Lower leg skin (tissue), 4 donors: ENCODE measurements at regions not wholly inside any gene's neighbourhood (a gene's known extent, or its start where the extent isn't known, plus 50 kb on each side); places are given as distances from the start of the nearest gene placed in this dataset.

Experiments
- DNase-seq, 2 donors: peaks; one replicate each; pipeline ENCODE4 v3.0.0-alpha.2; 2019; ENCODE audit warnings: low spot score in 2 of 2
- H3K4me3 ChIP-seq: fragments of 200-600 bp; sonication (generic); 2 replicates; pipeline ENCODE4 v1.5.1; 2017; ENCODE audit warnings: mild to moderate bottlenecking, low read depth; ENCODE audit not compliant: poor library complexity, severe bottlenecking
- POLR2A ChIP-seq, 2 donors: fragments of 450-650 bp; IDR thresholded peaks; one replicate each; pipeline ENCODE4 v1.6.1; 2016 to 2017; ENCODE audit warnings: antibody characterized with exemption in 2 of 2, mild to moderate bottlenecking in 1 of 2, moderate library complexity in 1 of 2
- WGBS, 2 donors: methylation state at CpG; one replicate each; pipeline ENCODE4 v1.1.5; 2018; 5-methylcytosine and 5-hydroxymethylcytosine counted together
- intact Hi-C: fragments of 100-400 bp; cut with DNase I; formaldehyde crosslinking; loops from one replicate; pipeline ENCODE4 v1.15.0; 2023; ENCODE audit warnings: low total_unique reads
- TF ChIP-seq, protein P1 (sequence below), 3 donors: fragments of 450-650 bp; IDR thresholded peaks; one replicate each; pipeline ENCODE4 v1.5.1; 2016; ENCODE audit warnings: antibody characterized with exemption in 3 of 3, mild to moderate bottlenecking in 3 of 3, moderate library complexity in 2 of 3

DNA sequence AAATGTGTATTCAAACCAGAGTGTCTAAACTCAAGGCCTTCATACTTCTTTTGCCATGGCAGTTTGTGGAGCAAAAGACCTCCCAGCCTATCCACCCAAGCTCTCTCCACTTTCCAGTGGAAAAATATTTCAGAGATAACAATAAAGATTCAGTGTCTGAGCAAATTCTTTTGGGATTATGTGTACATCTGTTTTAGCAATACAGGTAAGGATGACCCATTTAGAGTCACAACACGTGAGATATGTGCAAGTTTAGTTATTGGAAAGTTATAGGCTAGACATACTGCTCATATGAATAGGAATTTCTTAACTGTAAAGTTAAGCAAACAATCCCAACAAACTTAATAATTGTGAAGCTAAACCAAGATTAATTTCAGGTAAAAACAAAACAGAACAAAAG lies 174.5 kb upstream of the LRIG1 start:
- intact Hi-C loops = no loop called here
- no peak for TF ChIP-seq POLR2A (IDR thresholded peaks at IDR 0.05)
- TF ChIP-seq, protein P1, sequence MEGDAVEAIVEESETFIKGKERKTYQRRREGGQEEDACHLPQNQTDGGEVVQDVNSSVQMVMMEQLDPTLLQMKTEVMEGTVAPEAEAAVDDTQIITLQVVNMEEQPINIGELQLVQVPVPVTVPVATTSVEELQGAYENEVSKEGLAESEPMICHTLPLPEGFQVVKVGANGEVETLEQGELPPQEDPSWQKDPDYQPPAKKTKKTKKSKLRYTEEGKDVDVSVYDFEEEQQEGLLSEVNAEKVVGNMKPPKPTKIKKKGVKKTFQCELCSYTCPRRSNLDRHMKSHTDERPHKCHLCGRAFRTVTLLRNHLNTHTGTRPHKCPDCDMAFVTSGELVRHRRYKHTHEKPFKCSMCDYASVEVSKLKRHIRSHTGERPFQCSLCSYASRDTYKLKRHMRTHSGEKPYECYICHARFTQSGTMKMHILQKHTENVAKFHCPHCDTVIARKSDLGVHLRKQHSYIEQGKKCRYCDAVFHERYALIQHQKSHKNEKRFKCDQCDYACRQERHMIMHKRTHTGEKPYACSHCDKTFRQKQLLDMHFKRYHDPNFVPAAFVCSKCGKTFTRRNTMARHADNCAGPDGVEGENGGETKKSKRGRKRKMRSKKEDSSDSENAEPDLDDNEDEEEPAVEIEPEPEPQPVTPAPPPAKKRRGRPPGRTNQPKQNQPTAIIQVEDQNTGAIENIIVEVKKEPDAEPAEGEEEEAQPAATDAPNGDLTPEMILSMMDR (IDR thresholded peaks at IDR 0.05) = no peak
- WGBS, 2 donors = 48 to 52% methylated on average over 1 of the region's 1 CpG
- no peak overlapping the region for H3K4me3 ChIP-seq
- no peak for DNase-seq

DNA sequence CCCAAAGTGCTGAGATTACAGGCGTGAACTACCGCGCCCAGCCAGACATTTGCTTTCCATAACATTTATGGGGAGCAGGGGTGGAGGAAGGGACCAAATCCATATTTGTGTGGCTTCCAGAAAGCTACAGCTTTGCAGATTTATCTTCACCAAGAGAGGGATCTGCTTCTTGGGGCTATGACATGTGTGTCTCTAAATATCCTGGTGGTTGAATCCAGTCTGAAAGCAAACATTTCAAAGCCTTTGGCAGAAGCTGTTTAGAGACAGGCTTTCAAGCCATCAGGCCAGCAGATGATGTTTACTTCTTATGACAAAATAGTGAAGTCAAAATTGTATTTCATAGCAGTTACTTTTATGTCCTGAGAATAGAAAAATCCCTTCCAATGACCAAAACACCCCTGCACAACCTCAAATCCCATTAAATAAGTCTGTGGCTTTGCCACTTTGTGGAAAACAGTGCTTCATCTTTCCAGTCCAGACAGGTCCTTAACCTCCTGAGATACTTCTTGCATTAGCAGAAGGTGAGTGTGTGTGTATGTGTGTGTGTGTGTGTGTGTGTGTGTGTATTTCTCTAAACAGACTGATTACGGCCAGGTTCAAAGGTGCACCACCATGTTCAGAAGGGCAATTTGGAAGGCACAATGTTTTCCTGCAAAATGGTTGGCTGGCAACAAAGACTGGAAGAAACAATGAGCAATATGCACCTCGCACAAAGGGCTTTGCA lies 191.4 kb upstream of the LRIG1 start:
- intact Hi-C loops = no loop called here
- TF ChIP-seq, protein P1 (IDR thresholded peaks at IDR 0.05) = no peak
- TF ChIP-seq POLR2A (IDR thresholded peaks at IDR 0.05) = no peak
- 81 to 86% methylated on average over 5 of the region's 5 CpGs for WGBS, 2 donors
- no peak for DNase-seq
- no peak overlapping the region for H3K4me3 ChIP-seq

DNA sequence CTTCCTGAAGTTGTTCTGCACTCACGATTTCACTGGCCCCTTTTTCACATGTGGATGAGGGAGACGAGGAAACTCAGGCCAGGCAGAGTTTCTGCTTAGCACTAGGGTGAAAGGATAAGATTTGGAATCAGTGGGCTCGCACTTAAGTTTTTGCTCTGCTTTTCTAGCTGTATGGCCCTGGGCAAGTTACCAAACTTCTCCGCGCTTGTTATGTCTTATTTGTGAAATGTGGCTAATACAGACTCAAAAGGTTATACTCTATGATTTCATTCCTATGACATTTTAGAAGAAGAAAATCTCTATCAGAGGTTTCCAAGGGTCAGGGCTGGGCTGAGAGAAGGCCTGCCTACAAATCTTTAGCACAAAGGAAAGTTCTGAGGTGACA lies 191.9 kb upstream of the LRIG1 start:
- WGBS, 2 donors = 73 to 85% methylated on average over 5 of the region's 5 CpGs
- H3K4me3 ChIP-seq = no peak overlapping the region
- intact Hi-C loops = no loop called here
- DNase-seq = no peak
- no peak for TF ChIP-seq POLR2A (IDR thresholded peaks at IDR 0.05)
- TF ChIP-seq, protein P1 (IDR thresholded peaks at IDR 0.05) = no peak

DNA sequence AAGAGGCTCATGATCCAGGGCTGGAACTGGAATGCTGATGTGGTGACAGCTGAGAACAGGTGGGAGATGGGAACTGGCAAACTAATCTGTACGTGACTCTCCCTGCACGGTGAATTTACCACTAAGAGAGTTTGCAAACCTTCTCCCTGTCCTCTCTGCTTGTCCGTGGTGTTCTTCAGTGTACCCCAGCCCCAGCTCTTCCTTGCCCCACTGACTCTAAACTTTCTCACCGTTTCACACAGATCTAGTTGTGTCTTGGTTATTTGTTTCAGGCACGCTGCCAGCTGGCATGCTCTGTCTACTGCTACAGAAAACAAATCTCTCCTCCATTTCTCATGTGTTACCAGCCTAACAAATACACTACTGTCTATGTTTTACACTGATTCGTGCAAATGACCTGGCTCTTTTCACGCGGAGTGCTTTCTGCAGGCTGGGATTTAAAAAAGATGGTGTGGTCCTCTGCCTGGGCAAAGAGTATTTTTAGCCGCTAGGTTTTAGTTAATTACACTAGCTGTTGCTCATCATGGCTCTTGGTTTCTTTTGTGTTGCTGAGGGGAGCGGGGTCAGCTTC lies 192.7 kb upstream of the LRIG1 start:
- no peak overlapping the region for H3K4me3 ChIP-seq
- TF ChIP-seq, protein P1 (IDR thresholded peaks at IDR 0.05) = no peak
- TF ChIP-seq POLR2A (IDR thresholded peaks at IDR 0.05) = no peak
- 24 to 36% methylated on average over 10 of the region's 10 CpGs for WGBS, 2 donors
- intact Hi-C loops = no loop called here
- DNase-seq = no peak

DNA sequence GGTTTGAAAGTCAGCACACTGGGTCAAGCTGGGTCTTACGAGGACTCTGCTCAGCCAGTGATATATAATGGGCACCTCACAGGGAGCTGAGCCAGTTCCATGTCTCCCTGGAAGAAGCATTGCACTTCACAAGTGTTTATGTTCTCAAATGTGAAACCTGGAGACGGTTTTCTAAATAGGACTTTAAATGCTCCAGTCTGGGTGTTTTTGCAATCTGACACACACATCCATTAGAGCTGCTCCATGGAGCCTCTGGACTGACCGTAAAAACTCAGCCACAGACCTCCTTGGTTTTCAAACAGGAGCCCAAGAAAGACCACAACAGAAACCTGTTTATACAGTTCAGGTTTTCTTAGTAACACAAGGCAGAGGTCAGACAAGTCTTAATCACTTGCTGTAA lies 201.3 kb upstream of the LRIG1 start:
- intact Hi-C loops = no loop called here
- TF ChIP-seq, protein P1 (IDR thresholded peaks at IDR 0.05) = no peak
- no peak for TF ChIP-seq POLR2A (IDR thresholded peaks at IDR 0.05)
- H3K4me3 ChIP-seq = no peak overlapping the region
- no peak for DNase-seq
- WGBS, 2 donors = 89 to 90% methylated on average over 3 of the region's 3 CpGs

DNA sequence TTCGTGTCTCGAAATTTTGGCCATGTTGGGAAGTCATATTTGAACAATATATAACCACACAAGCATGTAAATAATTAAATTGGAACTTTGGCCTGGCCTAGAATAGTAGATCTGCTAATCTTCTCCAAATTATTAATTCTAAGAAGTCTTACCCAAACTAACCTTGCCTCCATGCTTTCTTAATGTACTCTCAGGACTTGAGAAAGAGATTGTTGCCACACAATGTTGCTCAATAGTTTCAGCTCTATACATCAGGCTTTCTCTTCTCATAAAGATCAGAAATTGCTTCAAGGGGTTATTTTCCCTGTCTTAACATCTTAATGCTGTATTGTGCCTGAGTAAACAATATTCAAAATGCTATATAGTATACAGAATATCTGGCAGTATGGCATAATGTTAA lies 202.7 kb upstream of the LRIG1 start:
- intact Hi-C loops = no loop called here
- no peak for TF ChIP-seq POLR2A (IDR thresholded peaks at IDR 0.05)
- TF ChIP-seq, protein P1 (IDR thresholded peaks at IDR 0.05) = no peak
- WGBS, 2 donors = 94 to 95% methylated on average over 2 of the region's 2 CpGs

More for the DNA sequence above, 202.7 kb upstream of the LRIG1 start:
- H3K4me3 ChIP-seq = no peak overlapping the region
- no peak for DNase-seq
